Suprapubic skin (tissue), 4 donors: ENCODE measurements at regions not wholly inside any gene's neighbourhood (a gene's known extent, or its start where the extent isn't known, plus 50 kb on each side); places are given as distances from the start of the nearest gene placed in this dataset.

Experiments used
- DNase-seq, 2 donors: peaks; one replicate each; pipeline ENCODE4 v3.0.0-alpha.2; 2019; ENCODE audit warnings: low spot score in 2 of 2
- H3K27ac ChIP-seq: fragments of 200-600 bp; sonication (generic); one replicate; pipeline ENCODE4 v1.5.1; 2019
- H3K27me3 ChIP-seq: fragments of 200-600 bp; sonication (generic); one replicate; pipeline ENCODE4 v1.5.1; 2019
- H3K36me3 ChIP-seq: fragments of 200-600 bp; sonication (generic); one replicate; pipeline ENCODE4 v1.5.1; 2019
- H3K4me1 ChIP-seq: fragments of 200-600 bp; sonication (generic); one replicate; pipeline ENCODE4 v1.5.1; 2019
- H3K4me3 ChIP-seq: fragments of 200-600 bp; sonication (generic); one replicate; pipeline ENCODE4 v1.5.1; 2019; ENCODE audit warnings: mild to moderate bottlenecking
- H3K9me3 ChIP-seq: fragments of 200-600 bp; sonication (generic); one replicate; pipeline ENCODE4 v1.5.1; 2019
- CTCF ChIP-seq, 2 donors: fragments of 200-600 bp in 1 of 2; fragments of 450-650 bp in 1 of 2; sonication (generic) in 1 of 2; IDR thresholded peaks; one replicate each; pipeline ENCODE4 v1.5.1; 2016 to 2019; ENCODE audit warnings: antibody characterized with exemption in 2 of 2, mild to moderate bottlenecking in 1 of 2, moderate library complexity in 1 of 2
- EP300 ChIP-seq: sonication (generic); formaldehyde crosslinking; IDR thresholded peaks from one replicate; pipeline ENCODE4 v1.6.1; 2017; ENCODE audit warnings: antibody characterized with exemption
- POLR2A ChIP-seq, 2 donors: fragments of 450-650 bp; IDR thresholded peaks; one replicate each; pipeline ENCODE4 v1.6.1; 2017; ENCODE audit warnings: antibody characterized with exemption in 2 of 2, mild to moderate bottlenecking in 2 of 2, moderate library complexity in 2 of 2
- POLR2AphosphoS5 ChIP-seq, 3 donors: sonication (generic); formaldehyde crosslinking; IDR thresholded peaks; one replicate each; pipeline ENCODE4 v1.6.1; 2017; ENCODE audit warnings: antibody characterized with exemption in 3 of 3
- WGBS: methylation state at CpG from one replicate; pipeline ENCODE4 v1.1.5; 2018; 5-methylcytosine and 5-hydroxymethylcytosine counted together

GRCh38 chr1:234760303-234760723 is 150.3 kb upstream of the IRF2BP2 start:
- Histone ChIP-seq H3K36me3 (no peaks in the 10 kb centered on the region), H3K9me3 (no peaks in the 10 kb centered on the region), H3K4me3 (no peak overlapping the region), H3K4me1 (peaks cover 5% of the 10 kb centered on the region), H3K27ac (no peak overlapping the region), H3K27me3 (no peaks in the 10 kb centered on the region)
- TF ChIP-seq CTCF (IDR thresholded peaks at IDR 0.05): no peak
- DNase-seq: no peak
- 66% methylated on average over 6 of the region's 6 CpGs for WGBS

GRCh38 chr1:234759888-234760287 is 149.9 kb upstream of the IRF2BP2 start:
- WGBS: 92% methylated on average over 10 of the region's 11 CpGs
- no peak for DNase-seq
- TF ChIP-seq POLR2A (IDR thresholded peaks at IDR 0.05) (no peak), CTCF (IDR thresholded peaks at IDR 0.05) (no peak), POLR2AphosphoS5 (IDR thresholded peaks at IDR 0.05) (no peak), EP300 (no peak)

GRCh38 chr1:234758851-234759250 is 148.9 kb upstream of the IRF2BP2 start:
- 94% methylated on average over 11 of the region's 11 CpGs for WGBS
- Histone ChIP-seq H3K27me3 (no peaks in the 10 kb centered on the region), H3K36me3 (no peaks in the 10 kb centered on the region), H3K4me3 (no peak overlapping the region), H3K27ac (no peak overlapping the region), H3K9me3 (no peaks in the 10 kb centered on the region), H3K4me1 (peaks cover 7% of the 10 kb centered on the region)
- no peak for DNase-seq
- TF ChIP-seq POLR2AphosphoS5 (IDR thresholded peaks at IDR 0.05): no peak
- no peak for TF ChIP-seq CTCF (IDR thresholded peaks at IDR 0.05)

More at GRCh38 chr1:234759888-234760287, 149.9 kb upstream of the IRF2BP2 start:
- H3K36me3 ChIP-seq: no peaks in the 10 kb centered on the region
- H3K27ac ChIP-seq: no peak overlapping the region
- H3K4me3 ChIP-seq: no peak overlapping the region
- no peaks in the 10 kb centered on the region for H3K27me3 ChIP-seq
- peaks cover 7% of the 10 kb centered on the region for H3K4me1 ChIP-seq
- no peaks in the 10 kb centered on the region for H3K9me3 ChIP-seq

GRCh38 chr1:234756857-234757256 is 146.9 kb upstream of the IRF2BP2 start:
- WGBS: 96% methylated on average over 6 of the region's 6 CpGs
- no peak overlapping the region for H3K4me3 ChIP-seq
- no peak for DNase-seq
- no peaks in the 10 kb centered on the region for H3K36me3 ChIP-seq
- no peaks in the 10 kb centered on the region for H3K9me3 ChIP-seq
- H3K4me1 ChIP-seq: peaks cover 7% of the 10 kb centered on the region
- no peaks in the 10 kb centered on the region for H3K27me3 ChIP-seq
- H3K27ac ChIP-seq: no peak overlapping the region
- no peak for TF ChIP-seq POLR2AphosphoS5 (IDR thresholded peaks at IDR 0.05)
- TF ChIP-seq POLR2A (IDR thresholded peaks at IDR 0.05): no peak
- no peak for TF ChIP-seq CTCF (IDR thresholded peaks at IDR 0.05)
- no peak for TF ChIP-seq EP300

GRCh38 chr1:234756066-234756774 is 146.2 kb upstream of the IRF2BP2 start:
- 87% methylated on average over 13 of the region's 13 CpGs for whole genome bisulfite sequencing
- Histone ChIP-seq H3K4me3 (no peak overlapping the region), H3K36me3 (no peaks in the 10 kb centered on the region), H3K27ac (no peak overlapping the region), H3K27me3 (no peaks in the 10 kb centered on the region), H3K9me3 (no peaks in the 10 kb centered on the region), H3K4me1 (peaks cover 7% of the 10 kb centered on the region)
- DNase-seq: no peak
- TF ChIP-seq CTCF (IDR thresholded peaks at IDR 0.05) (no peak), POLR2A (IDR thresholded peaks at IDR 0.05) (no peak), POLR2AphosphoS5 (IDR thresholded peaks at IDR 0.05) (no peak), EP300 (no peak)
